ENCODE measurements at regions not wholly inside any gene's neighbourhood (a gene's known extent, or its start where the extent isn't known, plus 50 kb on each side); places are given as distances from the start of the nearest gene placed in this dataset.

DNA sequence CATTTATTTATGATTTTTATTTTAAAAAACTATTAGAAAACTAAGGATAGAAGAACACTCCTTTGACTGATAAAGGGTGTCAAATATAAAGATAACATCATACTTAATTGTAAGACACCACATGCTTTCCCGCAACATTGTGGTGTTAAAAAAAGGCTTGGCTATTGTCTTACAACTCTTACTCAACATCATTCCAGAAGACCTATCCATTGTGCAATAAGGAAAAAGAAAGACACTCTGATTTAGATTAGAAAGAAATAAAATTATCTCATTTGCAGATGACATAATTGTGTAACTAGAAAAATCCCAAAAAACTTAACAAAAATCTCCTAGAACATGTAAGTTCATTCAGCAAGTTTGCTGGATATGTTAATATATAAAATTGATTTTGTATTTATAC lies 296.7 kb upstream of the GNAI1 start:
- no peak overlapping the region for H3K4me3 Mint-ChIP-seq
- no peaks in the 10 kb centered on the region for H3K27me3 Mint-ChIP-seq (ENCODE audit: low read depth)
- H3K27ac Mint-ChIP-seq: no peak overlapping the region
- H3K9me3 Mint-ChIP-seq: no peaks in the 10 kb centered on the region
- no peak for DNase-seq (ENCODE audit: low spot score)
- H3K4me1 Mint-ChIP-seq (ENCODE audit: low read depth): no peaks in the 10 kb centered on the region
- H3K36me3 Mint-ChIP-seq (ENCODE audit: low read depth): no peaks in the 10 kb centered on the region

DNA sequence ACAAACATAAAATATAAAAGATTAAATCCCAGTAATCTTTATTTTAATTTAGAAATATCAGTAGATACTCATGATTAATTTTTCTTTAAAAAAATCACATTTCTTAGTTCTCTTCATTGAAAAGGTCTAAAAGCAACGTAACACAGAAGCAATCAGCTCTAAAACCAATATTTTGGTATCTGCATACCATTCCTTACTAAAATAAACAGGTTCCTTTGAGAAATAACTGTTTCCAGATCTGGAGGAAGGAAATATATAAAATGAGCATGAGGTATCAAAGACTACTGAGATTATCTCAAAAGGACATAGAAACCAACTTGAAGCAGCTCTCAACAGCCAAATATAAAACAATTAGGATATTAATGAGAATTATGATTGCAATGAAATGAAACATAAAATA lies 301.0 kb upstream of the GNAI1 start:
- Mint-ChIP-seq H3K27me3 (ENCODE audit: low read depth) (no peaks in the 10 kb centered on the region), H3K4me1 (ENCODE audit: low read depth) (no peaks in the 10 kb centered on the region), H3K9me3 (no peaks in the 10 kb centered on the region), H3K4me3 (no peak overlapping the region), H3K36me3 (ENCODE audit: low read depth) (no peaks in the 10 kb centered on the region), H3K27ac (no peak overlapping the region)
- DNase-seq (ENCODE audit: low spot score): no peak

DNA sequence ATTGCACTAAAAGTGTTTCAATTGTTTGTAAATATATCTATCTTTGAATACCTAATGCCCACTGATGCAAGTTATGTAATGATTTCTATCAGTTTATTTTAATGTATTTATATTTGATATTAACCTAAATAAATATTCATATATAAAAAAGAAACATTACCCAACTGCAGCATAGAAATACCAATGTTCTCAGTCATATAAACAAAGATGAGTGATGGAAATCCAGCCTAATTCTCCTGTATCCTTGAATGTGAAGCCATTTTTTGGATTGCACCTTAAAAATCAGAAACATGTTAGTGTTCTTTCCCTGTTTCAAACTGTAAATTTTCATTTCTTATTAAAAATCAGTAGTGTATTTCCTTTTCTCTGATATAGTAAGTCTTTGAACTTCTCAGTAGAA lies 305.8 kb upstream of the GNAI1 start:
- no peaks in the 10 kb centered on the region for H3K27me3 Mint-ChIP-seq (ENCODE audit: low read depth)
- no peaks in the 10 kb centered on the region for H3K36me3 Mint-ChIP-seq (ENCODE audit: low read depth)
- no peaks in the 10 kb centered on the region for H3K9me3 Mint-ChIP-seq
- H3K4me1 Mint-ChIP-seq (ENCODE audit: low read depth): no peaks in the 10 kb centered on the region
- no peak for DNase-seq (ENCODE audit: low spot score)
- H3K27ac Mint-ChIP-seq: no peak overlapping the region
- no peak overlapping the region for H3K4me3 Mint-ChIP-seq

DNA sequence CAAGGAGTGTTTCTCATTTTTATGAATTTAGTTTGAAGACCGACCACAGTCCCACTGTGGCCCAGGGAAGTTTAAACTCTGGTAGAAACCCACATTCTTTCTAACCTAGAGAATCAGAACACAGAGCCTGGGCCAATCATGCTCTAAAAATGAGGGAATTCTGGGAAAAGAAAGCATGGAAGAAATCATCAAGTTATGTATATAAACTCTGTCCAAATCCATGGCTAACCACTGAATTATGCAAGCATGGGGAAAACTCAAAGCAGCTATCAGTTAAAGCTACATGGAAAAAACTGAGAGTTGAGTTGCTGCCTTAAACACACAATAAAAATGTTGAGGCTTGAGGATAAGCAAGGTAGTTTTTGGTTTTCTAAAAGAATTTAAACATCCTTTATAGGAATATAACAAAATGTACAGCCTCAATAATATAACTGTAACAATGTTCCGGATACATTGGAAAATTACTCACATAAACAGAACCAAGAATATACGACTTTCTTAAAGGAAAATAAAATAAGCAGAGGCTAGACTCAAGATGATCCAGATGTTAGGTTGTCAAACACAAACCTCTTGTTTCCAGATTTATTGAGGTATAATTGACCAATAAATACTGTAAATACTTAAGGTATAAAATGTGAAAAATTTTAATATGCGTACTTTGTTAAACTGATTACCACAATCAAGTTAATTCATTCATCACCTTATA lies 311.2 kb upstream of the GNAI1 start:
- no peak overlapping the region for H3K27ac Mint-ChIP-seq
- no peaks in the 10 kb centered on the region for H3K36me3 Mint-ChIP-seq (ENCODE audit: low read depth)
- H3K9me3 Mint-ChIP-seq: no peaks in the 10 kb centered on the region
- H3K27me3 Mint-ChIP-seq (ENCODE audit: low read depth): no peaks in the 10 kb centered on the region
- H3K4me3 Mint-ChIP-seq: no peak overlapping the region
- no peaks in the 10 kb centered on the region for H3K4me1 Mint-ChIP-seq (ENCODE audit: low read depth)
- DNase-seq (ENCODE audit: low spot score): no peak

DNA sequence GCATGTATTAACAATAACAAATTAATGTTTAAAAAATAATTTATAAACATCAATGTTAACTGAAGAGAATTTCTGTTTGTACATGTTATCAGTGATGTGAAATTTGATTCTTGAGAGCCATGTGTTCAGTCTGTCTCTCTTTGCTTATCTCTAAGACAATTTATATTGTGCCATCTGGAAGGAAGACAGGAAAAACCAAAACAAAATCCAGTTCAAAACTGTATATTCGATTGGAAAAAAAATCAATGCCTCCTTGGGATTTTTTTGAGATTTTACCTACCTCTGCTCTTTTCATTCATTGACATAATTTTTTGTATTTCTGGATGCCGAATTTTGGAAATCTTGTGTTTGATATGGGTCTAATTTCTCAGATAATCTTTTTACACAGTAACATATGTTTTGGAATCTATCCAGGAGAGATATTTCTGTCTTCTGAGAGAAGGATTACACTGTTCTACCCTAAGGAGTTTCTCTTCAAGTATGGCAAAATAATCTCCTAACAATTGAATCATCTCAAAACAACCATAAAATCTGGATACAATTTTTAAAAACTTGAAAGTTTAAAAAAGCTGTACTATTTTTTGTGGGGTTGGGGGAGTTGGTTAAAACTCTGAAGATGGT lies 311.9 kb upstream of the GNAI1 start:
- H3K36me3 Mint-ChIP-seq (ENCODE audit: low read depth): no peaks in the 10 kb centered on the region
- no peaks in the 10 kb centered on the region for H3K27me3 Mint-ChIP-seq (ENCODE audit: low read depth)
- no peaks in the 10 kb centered on the region for H3K9me3 Mint-ChIP-seq
- H3K4me1 Mint-ChIP-seq (ENCODE audit: low read depth): no peaks in the 10 kb centered on the region
- no peak for DNase-seq (ENCODE audit: low spot score)
- H3K4me3 Mint-ChIP-seq: no peak overlapping the region
- H3K27ac Mint-ChIP-seq: no peak overlapping the region

DNA sequence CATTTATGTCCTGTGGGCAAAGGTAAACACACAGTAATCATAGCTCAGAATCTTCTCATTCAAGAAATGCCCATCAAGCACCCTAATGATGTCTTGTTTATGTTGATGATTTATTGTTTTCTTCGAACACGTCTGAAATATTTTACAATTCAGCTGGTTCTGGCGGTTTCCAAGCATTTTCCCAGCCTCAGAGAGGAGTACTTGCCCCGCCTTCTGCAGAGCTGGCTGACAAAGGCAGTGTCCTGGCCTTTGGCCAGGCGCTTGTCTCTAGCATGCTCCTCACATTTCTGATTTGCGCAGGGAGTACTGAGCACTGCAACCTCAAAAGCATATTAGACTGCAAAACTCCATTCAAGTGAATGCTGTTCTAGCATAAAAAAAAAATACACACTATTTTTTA lies 314.2 kb upstream of the GNAI1 start:
- Mint-ChIP-seq H3K36me3 (ENCODE audit: low read depth) (no peaks in the 10 kb centered on the region), H3K4me3 (no peak overlapping the region), H3K9me3 (no peaks in the 10 kb centered on the region), H3K4me1 (ENCODE audit: low read depth) (no peaks in the 10 kb centered on the region), H3K27me3 (ENCODE audit: low read depth) (no peaks in the 10 kb centered on the region), H3K27ac (no peak overlapping the region)
- no peak for DNase-seq (ENCODE audit: low spot score)

DNA sequence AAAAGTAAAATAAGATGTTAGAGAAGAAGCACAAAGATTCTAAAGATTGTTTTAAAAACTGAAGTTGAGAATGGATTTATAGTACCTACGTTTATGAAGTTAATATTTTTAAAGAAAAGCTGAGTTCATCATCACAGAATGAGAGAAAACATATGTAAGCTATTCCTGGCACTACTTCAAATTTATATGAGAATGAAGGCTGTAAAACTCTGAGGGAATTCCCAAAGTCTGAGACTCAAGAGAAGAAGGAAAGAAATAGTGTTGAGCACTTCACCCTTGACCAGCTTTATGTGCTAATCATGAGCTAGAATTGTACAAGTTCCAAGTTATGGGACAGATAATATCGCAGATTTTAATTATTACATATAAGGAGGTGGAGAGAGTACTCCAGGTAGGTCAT lies 323.7 kb upstream of the GNAI1 start:
- no peak for DNase-seq (ENCODE audit: low spot score)
- H3K9me3 Mint-ChIP-seq: no peaks in the 10 kb centered on the region
- no peak overlapping the region for H3K27ac Mint-ChIP-seq
- H3K4me1 Mint-ChIP-seq (ENCODE audit: low read depth): no peaks in the 10 kb centered on the region
- H3K27me3 Mint-ChIP-seq (ENCODE audit: low read depth): no peaks in the 10 kb centered on the region
- H3K36me3 Mint-ChIP-seq (ENCODE audit: low read depth): no peaks in the 10 kb centered on the region
- H3K4me3 Mint-ChIP-seq: no peak overlapping the region

DNA sequence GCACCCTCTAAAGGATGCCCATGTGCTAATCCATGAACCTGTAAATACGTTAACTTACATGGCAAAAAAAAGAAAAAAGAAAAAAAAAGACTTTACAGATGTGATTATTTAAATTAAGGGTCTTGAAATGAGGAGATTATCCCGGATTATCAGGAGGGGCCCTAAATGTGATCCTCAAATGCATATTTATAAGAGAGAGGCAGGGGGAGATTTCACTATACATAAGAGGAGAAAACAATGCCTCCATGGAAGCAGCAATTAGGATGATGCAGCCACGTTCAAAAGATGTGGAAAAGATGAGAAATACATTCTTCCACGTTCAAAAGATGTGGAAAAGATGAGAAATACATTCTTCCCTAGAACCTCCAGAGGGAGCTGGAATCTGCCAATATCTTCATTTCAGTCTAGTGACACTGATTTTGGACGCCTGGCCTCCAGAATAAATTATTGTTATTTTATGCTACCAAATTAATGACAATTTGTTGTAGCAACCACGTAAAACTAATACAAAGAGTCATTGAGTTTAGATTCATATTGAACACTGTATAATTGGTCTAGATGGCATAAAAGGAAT lies 328.4 kb upstream of the GNAI1 start:
- no peaks in the 10 kb centered on the region for H3K9me3 Mint-ChIP-seq
- no peak overlapping the region for H3K4me3 Mint-ChIP-seq
- no peaks in the 10 kb centered on the region for H3K36me3 Mint-ChIP-seq (ENCODE audit: low read depth)
- DNase-seq (ENCODE audit: low spot score): no peak
- no peaks in the 10 kb centered on the region for H3K4me1 Mint-ChIP-seq (ENCODE audit: low read depth)
- no peaks in the 10 kb centered on the region for H3K27me3 Mint-ChIP-seq (ENCODE audit: low read depth)
- H3K27ac Mint-ChIP-seq: no peak overlapping the region

DNA sequence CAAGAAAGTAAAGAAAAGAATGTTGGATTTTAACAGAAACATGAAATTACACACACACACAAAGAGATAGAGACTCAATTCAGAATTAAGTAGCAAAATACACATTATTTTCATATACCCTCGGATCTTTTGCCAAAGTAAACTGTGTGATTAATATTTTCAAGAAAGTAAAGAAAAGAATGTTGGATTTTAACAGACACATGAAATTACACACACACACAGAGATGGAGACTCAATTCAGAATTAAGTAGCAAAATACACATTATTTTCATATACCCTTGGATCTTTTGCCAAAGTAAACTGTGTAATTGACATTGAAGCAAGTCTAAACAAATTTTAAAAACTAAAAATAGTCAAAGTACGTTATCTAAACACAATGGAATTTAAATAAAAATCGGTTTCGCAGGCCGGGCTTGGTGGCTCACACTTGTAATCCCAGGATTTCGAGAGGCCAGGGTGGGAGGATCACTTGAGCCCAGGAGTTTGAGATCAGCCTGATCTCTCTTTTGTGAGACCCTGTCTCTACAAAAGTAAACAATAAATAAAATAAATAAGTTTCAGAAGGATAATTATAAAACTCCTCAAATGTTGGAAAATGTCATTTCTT lies 337.3 kb upstream of the MAGI2 start:
- Mint-ChIP-seq H3K27me3 (ENCODE audit: low read depth) (no peaks in the 10 kb centered on the region), H3K4me3 (no peak overlapping the region), H3K36me3 (ENCODE audit: low read depth) (no peaks in the 10 kb centered on the region), H3K27ac (no peak overlapping the region), H3K4me1 (ENCODE audit: low read depth) (no peaks in the 10 kb centered on the region), H3K9me3 (no peaks in the 10 kb centered on the region)
- DNase-seq (ENCODE audit: low spot score): no peak

DNA sequence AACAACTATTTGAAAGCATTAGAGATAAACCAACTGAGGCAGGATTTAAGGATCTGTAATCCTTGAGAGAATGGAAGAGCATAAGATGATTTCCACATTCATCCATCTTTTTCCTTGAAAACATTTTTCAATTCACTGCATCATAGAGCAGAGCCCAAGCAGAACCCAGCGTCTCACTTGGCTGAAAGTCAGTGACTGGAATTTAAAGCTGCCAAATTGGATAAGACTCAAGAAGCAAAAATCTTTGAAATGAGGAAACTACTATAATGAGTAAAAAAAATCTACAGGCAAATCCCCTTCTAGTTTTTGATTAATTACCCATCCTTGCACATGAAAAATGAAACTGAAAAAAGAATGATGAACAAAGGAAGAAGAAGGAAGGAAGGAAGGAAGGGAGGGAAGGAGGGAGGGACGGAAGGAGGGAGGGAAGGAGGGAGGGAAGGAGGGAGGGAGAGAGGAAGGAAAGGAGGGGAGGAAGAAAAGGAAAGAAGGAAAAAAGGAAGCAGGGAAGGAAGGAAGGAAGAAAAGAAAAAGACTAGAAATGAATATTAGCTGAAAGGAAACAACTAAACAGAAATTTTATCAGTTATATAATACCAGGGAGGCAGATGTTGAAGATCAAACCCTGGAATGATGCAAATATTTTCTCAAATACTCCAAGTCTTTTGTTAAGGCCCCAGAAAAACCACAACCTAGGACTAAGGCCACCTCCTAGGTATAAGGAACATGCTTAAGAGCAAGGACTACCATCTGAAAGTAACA lies 336.3 kb upstream of the MAGI2 start:
- Mint-ChIP-seq H3K9me3 (no peaks in the 10 kb centered on the region), H3K36me3 (ENCODE audit: low read depth) (no peaks in the 10 kb centered on the region), H3K4me1 (ENCODE audit: low read depth) (no peaks in the 10 kb centered on the region), H3K27ac (no peak overlapping the region), H3K27me3 (ENCODE audit: low read depth) (no peaks in the 10 kb centered on the region), H3K4me3 (no peak overlapping the region)
- no peak for DNase-seq (ENCODE audit: low spot score)

DNA sequence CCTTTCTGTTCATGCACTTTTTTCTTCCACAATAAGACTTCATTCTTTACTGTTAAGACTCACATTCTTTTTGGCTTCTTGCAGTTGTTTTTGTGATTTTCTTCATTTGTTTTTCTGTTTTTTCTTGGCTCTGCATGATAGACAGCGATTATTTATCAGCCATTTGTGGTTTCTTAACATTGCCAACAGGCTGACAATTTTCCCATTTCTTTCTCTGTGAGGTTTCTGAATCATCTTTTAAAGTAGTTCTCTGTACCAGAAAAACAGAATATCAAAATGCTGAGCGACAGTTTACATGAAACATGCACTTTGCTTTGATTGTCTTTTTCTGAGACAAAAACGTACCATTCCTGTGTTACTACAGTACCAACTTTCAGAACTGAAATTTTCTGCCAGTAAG lies 334.2 kb upstream of the MAGI2 start:
- Mint-ChIP-seq H3K27ac (no peak overlapping the region), H3K4me3 (no peak overlapping the region)

DNA sequence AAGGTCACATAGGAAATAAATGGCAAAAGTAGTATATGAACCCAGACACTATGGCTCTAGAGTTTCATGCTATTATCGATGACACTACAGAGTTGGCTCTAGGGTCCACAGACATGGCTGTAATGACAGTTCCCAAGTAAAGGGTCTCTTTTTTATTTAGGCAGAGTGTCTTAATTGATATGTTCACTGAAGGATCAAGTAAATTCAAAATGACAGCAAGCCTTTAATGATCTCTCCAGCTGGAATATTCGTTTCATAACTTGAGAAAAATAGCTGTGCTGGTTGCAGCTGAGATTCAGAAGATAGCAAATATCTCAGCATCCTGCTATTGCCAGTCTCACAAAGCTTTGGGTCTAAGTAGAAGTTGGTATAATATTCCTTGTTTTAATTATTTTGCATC lies 333.6 kb upstream of the MAGI2 start:
- Mint-ChIP-seq H3K27ac (no peak overlapping the region), H3K9me3 (no peaks in the 10 kb centered on the region), H3K4me1 (ENCODE audit: low read depth) (no peaks in the 10 kb centered on the region), H3K36me3 (ENCODE audit: low read depth) (no peaks in the 10 kb centered on the region), H3K27me3 (ENCODE audit: low read depth) (no peaks in the 10 kb centered on the region), H3K4me3 (no peak overlapping the region)
- no peak for DNase-seq (ENCODE audit: low spot score)

More for the DNA sequence above, 334.2 kb upstream of the MAGI2 start:
- no peaks in the 10 kb centered on the region for H3K36me3 Mint-ChIP-seq (ENCODE audit: low read depth)
- no peak for DNase-seq (ENCODE audit: low spot score)
- H3K9me3 Mint-ChIP-seq: no peaks in the 10 kb centered on the region
- H3K4me1 Mint-ChIP-seq (ENCODE audit: low read depth): no peaks in the 10 kb centered on the region
- H3K27me3 Mint-ChIP-seq (ENCODE audit: low read depth): no peaks in the 10 kb centered on the region

DNA sequence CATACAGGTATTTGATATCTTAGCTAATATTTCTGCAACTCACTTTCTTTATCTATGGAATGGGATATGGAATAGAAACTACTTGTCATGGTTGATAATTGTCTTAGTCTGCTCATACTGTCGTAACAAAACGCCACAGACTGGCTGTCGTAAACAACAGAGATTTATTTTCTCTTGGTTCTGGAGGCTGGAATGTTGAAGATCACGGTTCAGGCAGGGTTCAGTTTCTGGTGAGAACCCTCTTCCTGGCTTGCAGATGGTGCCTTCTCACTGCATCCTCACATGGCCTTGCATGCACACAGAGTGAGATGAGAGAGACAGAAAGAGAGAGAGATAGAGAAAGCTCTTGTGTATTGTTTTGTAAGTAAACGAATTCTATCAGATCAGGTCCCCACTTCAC lies 332.7 kb upstream of the MAGI2 start:
- no peak for DNase-seq (ENCODE audit: low spot score)
- H3K4me3 Mint-ChIP-seq: no peak overlapping the region
- no peaks in the 10 kb centered on the region for H3K36me3 Mint-ChIP-seq (ENCODE audit: low read depth)
- no peaks in the 10 kb centered on the region for H3K4me1 Mint-ChIP-seq (ENCODE audit: low read depth)
- H3K9me3 Mint-ChIP-seq: no peaks in the 10 kb centered on the region
- H3K27ac Mint-ChIP-seq: no peak overlapping the region
- no peaks in the 10 kb centered on the region for H3K27me3 Mint-ChIP-seq (ENCODE audit: low read depth)

DNA sequence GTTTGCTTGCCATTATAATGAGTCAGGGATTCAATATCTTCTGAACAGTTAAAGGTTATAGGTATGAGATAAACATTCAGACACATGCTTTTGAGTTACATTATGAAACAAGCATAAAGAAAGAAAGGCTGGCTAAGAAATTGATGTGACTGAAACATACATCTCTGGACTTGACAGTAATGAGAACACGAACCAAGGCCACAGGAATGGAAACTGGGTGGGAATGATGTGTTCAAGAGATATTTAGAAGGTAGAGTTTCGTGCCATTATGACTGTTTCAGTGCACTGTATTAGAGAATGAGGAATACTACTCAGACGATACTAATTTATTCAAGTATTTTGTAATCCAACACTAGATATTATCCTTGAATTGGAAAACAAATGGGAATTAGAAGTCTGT lies 332.1 kb upstream of the MAGI2 start:
- Mint-ChIP-seq H3K27me3 (ENCODE audit: low read depth) (no peaks in the 10 kb centered on the region), H3K9me3 (no peaks in the 10 kb centered on the region), H3K36me3 (ENCODE audit: low read depth) (no peaks in the 10 kb centered on the region), H3K27ac (no peak overlapping the region), H3K4me1 (ENCODE audit: low read depth) (no peaks in the 10 kb centered on the region), H3K4me3 (no peak overlapping the region)
- DNase-seq (ENCODE audit: low spot score): no peak

Data from T-helper 2 cell treated with Interferon-gamma antibody and Interleukin-4, amounts not matched to agents 5 μg/mL and 100 μg/mL, for 36 hours (primary cell).